Fibroblast of the conjunctiva (primary cell): ENCODE measurements at regions not wholly inside any gene's neighbourhood (a gene's known extent, or its start where the extent isn't known, plus 50 kb on each side); places are given as distances from the start of the nearest gene placed in this dataset.
A peak's percentile ranks its signal among the peaks of the same experiment; 100 is the strongest.
"Not testable (repeated sequence)": the region's sequence is repeated elsewhere in the genome, so short reads cannot be mapped to it uniquely, and the experiment has no call there.

Source experiments
- DNase-seq: peaks from one replicate; pipeline ENCODE4 v3.0.0-alpha.2; 2010; ENCODE audit warnings: low read depth

DNA sequence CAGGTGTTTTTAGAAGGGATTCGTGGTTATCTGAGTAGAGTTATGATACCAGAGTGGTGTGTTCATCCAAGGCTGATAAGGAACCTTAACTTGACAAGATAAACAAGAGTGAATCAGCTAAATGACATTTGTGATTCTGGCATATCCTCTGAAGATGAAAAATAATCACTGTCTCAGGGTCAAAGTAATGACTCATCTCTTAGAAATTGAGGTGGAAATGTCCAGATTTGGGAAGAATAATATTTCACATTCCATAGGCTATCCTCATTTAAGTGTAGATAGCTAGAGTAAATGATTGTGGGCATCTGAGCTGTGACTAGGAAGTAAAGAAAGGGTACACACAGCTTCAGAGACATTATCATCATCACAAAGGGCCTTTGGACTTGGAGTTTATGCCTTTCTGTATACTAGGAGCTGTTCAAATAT is 255.7 kb downstream of the GJA1 start:
- no peak for DNase-seq

DNA sequence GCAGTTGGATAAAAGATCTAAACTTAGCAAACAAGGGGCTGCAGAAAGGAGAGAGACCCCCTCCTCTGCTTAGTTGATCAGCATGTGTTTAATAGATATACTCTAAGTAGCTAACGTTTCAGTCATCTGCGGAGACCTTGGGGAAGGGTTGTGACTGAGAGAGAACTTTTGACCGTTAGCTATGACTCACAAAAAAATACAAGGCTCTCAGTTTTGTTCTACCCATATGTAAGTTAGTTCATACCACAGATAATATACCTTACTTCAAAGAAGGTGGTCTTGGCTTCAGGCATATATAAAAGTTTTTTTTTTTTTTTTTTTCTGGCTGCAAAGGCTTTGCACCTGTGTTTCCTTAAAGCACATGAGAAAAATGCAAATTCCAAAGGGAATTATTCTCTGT is 258.9 kb downstream of the GJA1 start:
- no peak for DNase-seq

DNA sequence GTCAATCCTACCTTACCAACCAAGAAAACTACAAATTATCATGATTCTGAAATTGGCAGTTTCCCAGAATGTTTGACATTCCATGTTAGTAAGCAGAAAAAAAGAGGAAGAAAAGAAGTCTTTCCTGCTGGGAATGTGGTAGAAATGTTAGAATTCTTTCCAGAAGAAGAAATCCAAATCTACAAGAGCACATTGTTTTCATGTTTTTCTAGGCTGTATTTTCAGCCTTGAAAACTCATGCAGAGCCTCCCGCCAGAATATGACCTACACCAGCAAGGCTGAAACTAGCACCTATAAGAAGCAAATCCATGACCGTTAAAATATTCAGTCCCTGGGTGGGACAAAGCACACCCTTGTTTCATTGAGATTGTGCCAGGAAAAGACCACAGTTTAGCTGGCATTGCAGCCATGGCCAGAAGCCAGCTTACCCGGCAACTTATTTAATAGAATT is 259.4 kb downstream of the GJA1 start:
- no peak for DNase-seq

DNA sequence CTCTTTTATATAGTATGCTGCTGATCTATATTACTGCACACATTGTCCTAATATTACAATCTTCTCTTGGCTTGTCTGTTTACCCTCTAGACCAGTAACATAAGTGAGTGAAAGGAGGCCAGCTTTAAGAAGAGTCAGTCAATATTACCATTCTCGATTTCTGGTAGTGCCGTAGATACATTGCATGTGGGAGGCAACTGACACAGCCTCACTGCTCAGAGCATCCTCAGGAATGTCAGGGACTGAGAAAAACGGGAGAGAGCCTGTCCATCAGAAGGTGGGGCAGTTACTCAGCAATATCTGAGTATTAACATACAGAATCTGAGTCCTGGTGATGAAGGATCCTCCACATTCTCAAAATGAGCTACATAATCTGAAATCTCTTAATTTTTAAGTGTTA is 259.9 kb downstream of the GJA1 start:
- no peak for DNase-seq

- DNase-seq: no peak
Measured at GRCh38 chr6:121697921-121698320, 262.5 kb downstream of the GJA1 start.

- DNase-seq: no peak
Measured at GRCh38 chr6:121698617-121699016, 263.2 kb downstream of the GJA1 start.

GRCh38 chr6:121703129-121703528 is 267.7 kb downstream of the GJA1 start:
- not testable (repeated sequence) for DNase-seq

- no peak for DNase-seq
Measured at GRCh38 chr6:121711472-121711871, 276.0 kb downstream of the GJA1 start.

- no peak for DNase-seq
Measured at GRCh38 chr6:121717686-121718085, 282.2 kb downstream of the GJA1 start.

DNA sequence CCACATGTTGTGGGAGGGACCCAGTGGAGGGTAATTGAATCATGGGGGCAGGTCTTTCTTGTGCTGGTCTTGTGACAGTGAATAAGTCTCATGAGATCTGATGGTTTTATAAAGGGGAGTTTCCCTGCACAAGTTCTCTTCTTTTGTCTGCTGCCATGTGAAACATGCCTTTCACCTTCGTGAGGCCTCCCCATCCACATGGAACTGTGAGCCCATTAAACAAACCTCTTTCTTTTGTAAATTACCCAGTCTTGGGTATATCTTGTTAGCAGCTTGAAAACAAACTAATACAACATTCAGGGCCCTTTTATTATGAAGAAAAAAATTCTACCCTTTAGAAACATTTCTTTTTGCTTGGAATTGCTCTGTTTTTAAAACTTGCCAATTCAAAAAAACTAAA is 285.4 kb downstream of the GJA1 start:
- not testable (repeated sequence) for DNase-seq

DNA sequence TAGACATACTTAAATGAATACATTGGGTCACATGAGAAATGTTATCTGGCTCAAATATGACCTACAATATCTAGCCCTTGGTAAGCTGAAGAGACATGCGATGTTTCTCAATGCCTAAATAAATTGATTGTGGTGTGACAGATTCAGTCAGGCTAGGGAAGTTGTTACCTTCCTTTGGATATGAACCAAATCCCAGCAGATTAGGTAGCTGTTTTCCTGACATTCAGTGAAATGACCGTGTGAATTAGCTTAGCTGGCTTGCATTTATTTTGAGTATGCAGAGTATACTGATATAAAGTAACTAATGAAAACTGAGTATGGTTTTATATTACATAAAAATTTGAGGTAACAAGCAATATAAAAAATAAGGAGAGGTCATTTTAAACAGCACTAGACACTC is 288.2 kb downstream of the GJA1 start:
- no peak for DNase-seq

DNA sequence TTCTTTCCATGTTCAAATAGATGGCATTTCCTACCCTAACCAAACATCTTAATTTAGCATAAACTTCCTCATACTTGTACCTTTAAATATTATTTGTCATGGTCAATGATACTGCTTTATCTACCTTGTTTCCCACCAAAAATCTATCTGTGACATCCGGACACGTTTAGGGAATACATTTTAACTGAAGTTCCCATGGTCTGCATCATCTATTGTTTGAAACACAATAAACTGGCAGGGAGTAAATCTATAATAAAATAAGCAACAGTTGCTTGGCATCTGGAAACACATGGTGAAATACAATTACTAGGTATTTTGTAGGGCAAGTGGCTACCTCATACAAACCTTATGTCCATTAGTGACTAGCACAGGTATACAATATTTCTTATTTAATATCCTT is 289.1 kb downstream of the GJA1 start:
- no peak for DNase-seq

DNA sequence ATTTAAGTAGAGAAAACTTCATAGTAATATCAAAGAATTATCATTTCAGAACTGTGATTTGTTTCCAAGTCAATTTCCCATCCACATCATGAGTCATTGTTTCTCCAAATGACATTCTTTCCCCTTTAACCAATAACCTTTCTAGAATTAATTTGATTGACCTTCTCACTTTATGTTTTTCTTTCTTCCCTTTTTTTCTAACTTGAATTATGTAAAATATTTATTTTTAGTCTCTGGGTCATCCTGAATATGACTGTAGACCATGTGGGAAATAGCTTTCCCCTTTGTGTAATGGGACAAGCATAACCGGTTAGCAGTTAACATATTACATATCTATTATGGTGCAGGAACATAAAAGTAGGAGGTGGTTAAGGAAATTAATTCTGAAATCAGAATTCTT is 291.1 kb downstream of the GJA1 start:
- DNase-seq: no peak

- no peak for DNase-seq
Measured at GRCh38 chr6:121730616-121731015, 295.2 kb downstream of the GJA1 start.

GRCh38 chr6:121731381-121731780 is 295.9 kb downstream of the GJA1 start:
- no peak for DNase-seq

DNA sequence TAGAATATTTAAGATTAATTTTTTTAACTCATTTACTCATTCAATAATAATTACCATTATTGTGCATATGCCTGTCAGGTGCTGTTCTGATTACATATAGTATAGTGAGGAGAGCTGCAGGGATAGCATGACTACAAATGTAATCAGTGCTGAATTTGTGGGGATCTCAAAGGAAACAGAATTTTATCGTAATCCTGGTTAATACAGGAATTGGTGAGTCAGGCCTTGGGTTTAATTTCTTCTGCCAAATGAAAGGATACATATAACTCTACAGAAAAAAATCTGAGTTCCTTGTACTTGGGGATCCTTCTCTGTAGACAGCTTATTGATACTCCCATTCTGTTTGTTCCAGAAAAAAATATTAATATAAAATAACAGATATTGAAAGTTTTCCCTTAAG is 297.2 kb downstream of the GJA1 start:
- DNase-seq: no peak

DNA sequence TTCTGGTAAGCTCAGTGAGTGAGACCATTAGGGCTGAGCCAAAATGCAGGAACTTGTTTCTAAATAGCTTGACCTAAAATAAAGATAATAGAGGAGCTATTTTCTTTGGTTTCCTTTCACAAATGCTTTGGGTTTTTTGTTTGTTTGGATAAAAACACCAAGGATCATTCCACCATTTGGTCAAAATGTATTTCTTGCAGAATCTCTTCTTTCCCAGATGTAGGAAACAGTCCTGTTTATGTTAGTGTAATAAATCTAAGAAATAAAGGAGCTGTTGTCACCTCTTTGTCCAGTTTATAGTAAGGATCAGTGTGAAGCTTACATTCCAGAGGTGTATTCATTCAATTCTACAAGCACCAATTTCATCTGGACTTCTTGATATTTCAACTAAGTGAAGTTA is 297.8 kb downstream of the GJA1 start:
- no peak for DNase-seq

DNA sequence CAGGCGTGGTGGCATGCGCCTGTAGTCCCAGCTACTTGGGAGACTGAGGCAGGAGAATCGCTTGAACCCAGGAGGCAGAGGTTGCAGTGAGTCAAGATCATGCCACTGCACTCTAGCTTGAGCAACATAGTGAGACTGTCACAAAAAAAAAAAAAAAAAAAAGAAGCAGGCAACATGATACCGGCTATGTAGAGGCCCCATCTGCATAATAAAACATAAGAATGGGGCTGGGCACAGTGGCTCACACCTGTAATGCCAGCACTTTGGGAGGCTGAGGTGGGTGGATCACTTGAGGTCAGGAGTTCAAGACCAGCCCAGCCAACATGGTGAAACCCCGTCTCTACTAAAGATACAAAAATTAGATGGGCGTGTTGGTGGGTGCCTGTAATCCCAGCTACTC is 304.7 kb downstream of the GJA1 start:
- not testable (repeated sequence) for DNase-seq

DNA sequence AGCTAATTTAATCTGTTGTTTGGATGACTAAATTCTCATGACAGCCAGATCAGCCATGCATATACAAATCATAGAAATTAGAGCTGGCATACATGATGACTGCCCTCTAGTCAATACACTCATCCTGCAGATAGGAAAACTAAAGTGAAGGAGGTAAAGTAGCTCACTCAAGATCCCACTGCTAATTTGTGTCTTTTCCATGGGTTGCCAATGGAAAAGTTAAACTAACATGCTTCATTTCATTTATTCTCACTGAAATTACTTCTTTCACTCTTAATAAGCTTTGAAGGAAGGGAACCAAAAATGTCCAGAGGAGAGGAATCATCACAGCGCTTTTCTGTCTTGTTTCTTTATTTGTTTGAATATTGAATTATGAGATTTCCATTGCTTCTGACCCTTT is 308.2 kb downstream of the GJA1 start:
- no peak for DNase-seq

DNA sequence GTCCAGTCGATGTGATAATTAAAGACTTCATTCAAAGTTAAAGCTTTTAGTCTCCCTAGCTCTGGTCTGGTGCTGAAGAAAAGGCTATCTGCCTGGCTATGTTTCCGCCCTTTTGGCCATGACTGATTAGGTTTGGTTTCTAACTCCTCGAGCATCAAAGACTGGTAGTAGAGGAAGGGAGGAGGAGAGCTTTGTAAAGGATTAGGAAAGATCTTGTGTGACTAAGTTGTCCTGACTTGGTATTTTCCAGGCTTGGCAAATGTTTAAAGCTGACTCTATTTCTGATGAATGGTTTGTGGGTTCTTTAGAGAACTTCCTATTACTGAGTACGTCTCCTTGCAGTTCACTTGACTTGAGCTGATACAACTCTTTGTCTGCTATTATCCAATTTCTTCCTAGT is 312.9 kb downstream of the GJA1 start:
- DNase-seq: no peak

- DNase-seq: no peak
Measured at GRCh38 chr6:121748850-121749249, 313.4 kb downstream of the GJA1 start.

DNA sequence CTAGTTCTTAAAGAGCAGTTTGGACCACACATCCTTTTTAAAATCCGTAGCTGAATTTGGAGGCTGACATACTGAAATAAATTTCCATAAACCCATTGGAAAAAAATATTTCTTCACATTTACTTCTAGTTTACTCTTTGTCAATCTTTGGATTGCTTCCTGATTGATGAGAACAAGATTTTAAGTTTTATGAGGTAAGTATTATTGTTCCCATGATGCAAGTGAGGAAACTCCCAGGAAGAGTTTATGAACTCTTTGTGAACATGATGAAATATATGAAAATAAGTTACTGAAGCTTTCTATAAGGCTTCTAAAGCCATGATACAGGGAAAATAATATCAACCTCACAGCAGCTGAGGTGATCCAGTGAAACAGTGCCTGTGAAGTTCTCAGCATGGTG is 320.0 kb downstream of the GJA1 start:
- no peak for DNase-seq

DNA sequence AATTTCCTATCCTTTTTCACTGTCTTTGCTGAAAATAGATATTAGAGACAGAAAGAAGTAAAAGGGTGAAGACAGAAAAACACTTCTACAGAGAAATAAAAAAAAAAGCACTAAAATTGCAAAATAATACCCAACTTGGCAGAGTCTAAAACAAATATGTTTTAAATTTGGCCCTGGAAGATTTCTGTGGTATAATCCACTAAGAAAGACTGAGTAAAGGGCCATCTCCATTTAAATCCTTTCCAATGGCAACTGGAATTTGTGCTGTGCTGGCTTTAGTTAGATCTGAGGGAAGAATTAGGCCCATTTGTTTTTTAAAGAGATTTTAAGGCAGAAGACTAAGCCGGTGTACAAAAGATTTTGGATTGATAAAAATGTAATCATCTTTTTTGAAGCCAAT is 321.2 kb downstream of the GJA1 start:
- DNase-seq: peak; percentile 13

DNA sequence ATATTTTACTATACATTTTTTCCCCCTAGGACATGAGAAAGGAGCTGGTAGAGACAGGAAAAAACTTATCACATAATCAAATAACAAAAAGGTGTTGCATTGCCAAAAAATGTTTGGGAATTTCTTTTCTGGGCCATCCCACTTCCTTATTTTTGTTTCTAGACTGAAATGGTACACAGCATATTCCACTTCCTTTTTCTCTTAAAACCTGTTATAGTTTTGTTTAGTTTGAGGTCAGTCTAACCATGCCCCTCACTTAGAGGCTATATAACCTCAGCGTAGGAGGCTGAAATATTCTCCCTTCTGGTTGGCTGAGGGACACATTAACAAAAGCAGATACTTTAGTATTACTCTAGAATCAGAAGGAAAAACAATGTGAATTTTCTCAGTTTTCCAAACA is 323.9 kb downstream of the GJA1 start:
- no peak for DNase-seq

DNA sequence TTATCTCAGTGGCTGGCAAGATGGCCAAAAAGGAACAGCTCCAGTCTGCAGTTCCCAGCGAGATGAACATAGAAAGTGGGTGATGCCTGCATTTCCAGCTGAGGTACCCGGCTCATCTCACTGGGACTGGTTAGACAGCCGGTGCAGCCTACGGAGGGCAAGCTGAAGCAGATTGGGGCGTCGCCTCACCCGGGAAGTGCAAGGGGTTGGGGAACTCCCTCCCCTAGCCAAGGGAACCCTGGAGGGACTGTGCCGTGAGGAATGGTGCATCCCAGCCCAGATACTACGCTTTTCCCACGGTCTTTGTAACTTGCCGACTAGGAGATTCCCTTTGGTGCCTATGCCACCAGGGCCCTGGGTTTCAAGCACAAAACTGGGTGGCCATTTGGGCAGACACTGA is 324.7 kb downstream of the GJA1 start:
- no peak for DNase-seq
